ENCODE measurements at regions not wholly inside any gene's neighbourhood (a gene's known extent, or its start where the extent isn't known, plus 50 kb on each side); places are given as distances from the start of the nearest gene placed in this dataset.

DNA sequence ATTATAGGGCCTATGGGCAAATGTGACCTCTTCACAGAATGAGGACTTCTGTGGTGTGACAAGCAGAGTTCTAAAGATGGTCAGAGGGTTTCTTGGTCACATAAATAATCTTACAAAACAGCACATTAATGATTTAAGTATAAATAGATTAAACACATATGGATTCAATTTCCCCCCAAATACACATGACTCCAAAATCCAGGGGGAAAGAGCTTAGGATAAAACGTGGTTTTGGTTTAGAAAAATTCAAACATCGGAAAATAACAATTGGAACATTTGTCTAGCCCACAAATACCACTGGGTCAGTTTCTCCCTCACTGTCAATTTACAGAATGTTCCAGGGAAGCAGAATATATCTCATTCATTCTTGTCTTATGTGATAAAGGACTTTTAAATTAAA is 283.1 kb downstream of the COG6 start:
- Histone ChIP-seq H2AFZ (ENCODE audit: control insufficient read depth, low read length) (no peak overlapping the region), H3K9ac (ENCODE audit: control insufficient read depth, extremely low read depth, insufficient read depth, low read length) (no peak overlapping the region)

DNA sequence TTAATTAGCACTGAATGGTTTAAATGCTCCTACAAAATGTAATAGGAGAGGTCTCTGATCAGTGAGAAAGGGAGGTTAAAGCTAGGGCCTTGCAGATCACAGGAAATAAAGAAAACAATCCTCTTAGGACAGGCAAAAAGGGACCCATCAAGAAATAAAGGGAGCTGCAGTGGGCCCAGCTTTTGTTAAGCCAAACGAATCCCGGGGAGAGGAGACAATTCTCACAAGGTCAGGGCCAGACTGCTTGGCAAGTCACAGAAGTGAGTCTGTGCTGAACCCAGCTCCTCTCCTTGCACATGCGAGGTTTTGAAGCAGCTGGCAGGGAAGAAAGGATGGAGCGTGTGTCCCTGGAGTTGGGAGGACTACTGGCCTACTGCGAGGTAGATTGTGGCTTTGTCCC is 285.8 kb downstream of the COG6 start:
- H3K27ac ChIP-seq (ENCODE audit: control insufficient read depth, insufficient read depth, low read length) = no peak overlapping the region
- no peak overlapping the region for H3K4me3 ChIP-seq (ENCODE audit: control insufficient read depth in 2 of 3, extremely low read depth in 1 of 3, insufficient read depth in 2 of 3, low read depth in 1 of 3, low read length in 3 of 3)
- DNase-seq (ENCODE audit: low read depth, low spot score) = no peak
- no peaks in the 10 kb centered on the region for H3K79me2 ChIP-seq (ENCODE audit: control insufficient read depth, insufficient read depth, low read length)
- H3K4me2 ChIP-seq (ENCODE audit: control insufficient read depth, extremely low read depth, insufficient read depth, low read depth, low read length) = no peak overlapping the region
- H3K36me3 ChIP-seq (ENCODE audit: control insufficient read depth in 2 of 2, extremely low read depth in 1 of 2, insufficient read depth in 2 of 2, low read length in 2 of 2) = no peaks in the 10 kb centered on the region
- H3K9ac ChIP-seq (ENCODE audit: control insufficient read depth, extremely low read depth, insufficient read depth, low read length) = no peak overlapping the region
- dilution Hi-C loops (cut with MboI; ENCODE audit: extremely low pct_ligation_motif_present, low sequenced_read_pairs) = no loop called here
- no peak overlapping the region for H2AFZ ChIP-seq (ENCODE audit: control insufficient read depth, low read length)
- no peaks in the 10 kb centered on the region for H4K20me1 ChIP-seq (ENCODE audit: control insufficient read depth, extremely low read depth, insufficient read depth, low read length)
- H3K9me1 ChIP-seq (ENCODE audit: control insufficient read depth, extremely low read depth, insufficient read depth, low read length) = no peaks in the 10 kb centered on the region
- peaks cover 6% of the 10 kb centered on the region for H3K4me1 ChIP-seq (ENCODE audit: control insufficient read depth, extremely low read depth, insufficient read depth, low read length)
- FAIRE-seq = no peak
- H3K9me3 ChIP-seq (ENCODE audit: control insufficient read depth, low read depth, low read length) = no peaks in the 10 kb centered on the region
- no peaks in the 10 kb centered on the region for H3K27me3 ChIP-seq (ENCODE audit: control insufficient read depth, extremely low read depth, insufficient read depth, low read length)
- no peak for TF ChIP-seq EZH2 (IDR thresholded peaks at IDR 0.05; ENCODE audit: low read length)
- TF ChIP-seq, protein P1, sequence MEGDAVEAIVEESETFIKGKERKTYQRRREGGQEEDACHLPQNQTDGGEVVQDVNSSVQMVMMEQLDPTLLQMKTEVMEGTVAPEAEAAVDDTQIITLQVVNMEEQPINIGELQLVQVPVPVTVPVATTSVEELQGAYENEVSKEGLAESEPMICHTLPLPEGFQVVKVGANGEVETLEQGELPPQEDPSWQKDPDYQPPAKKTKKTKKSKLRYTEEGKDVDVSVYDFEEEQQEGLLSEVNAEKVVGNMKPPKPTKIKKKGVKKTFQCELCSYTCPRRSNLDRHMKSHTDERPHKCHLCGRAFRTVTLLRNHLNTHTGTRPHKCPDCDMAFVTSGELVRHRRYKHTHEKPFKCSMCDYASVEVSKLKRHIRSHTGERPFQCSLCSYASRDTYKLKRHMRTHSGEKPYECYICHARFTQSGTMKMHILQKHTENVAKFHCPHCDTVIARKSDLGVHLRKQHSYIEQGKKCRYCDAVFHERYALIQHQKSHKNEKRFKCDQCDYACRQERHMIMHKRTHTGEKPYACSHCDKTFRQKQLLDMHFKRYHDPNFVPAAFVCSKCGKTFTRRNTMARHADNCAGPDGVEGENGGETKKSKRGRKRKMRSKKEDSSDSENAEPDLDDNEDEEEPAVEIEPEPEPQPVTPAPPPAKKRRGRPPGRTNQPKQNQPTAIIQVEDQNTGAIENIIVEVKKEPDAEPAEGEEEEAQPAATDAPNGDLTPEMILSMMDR (optimal IDR thresholded peaks at IDR 0.05 in 1 of 3, IDR thresholded peaks at IDR 0.05 in 1 of 3, conservative IDR thresholded peaks at IDR 0.05 in 1 of 3; ENCODE audit: extremely low read depth in 1 of 3, insufficient read depth in 2 of 3, low read length in 3 of 3) = no peak

More for the DNA sequence above, 283.1 kb downstream of the COG6 start:
- Histone ChIP-seq H3K27me3 (ENCODE audit: control insufficient read depth, extremely low read depth, insufficient read depth, low read length) (no peaks in the 10 kb centered on the region), H3K9me1 (ENCODE audit: control insufficient read depth, extremely low read depth, insufficient read depth, low read length) (no peaks in the 10 kb centered on the region), H3K4me1 (ENCODE audit: control insufficient read depth, extremely low read depth, insufficient read depth, low read length) (no peaks in the 10 kb centered on the region), H3K27ac (ENCODE audit: control insufficient read depth, insufficient read depth, low read length) (no peak overlapping the region), H3K79me2 (ENCODE audit: control insufficient read depth, insufficient read depth, low read length) (no peaks in the 10 kb centered on the region), H3K4me3 (ENCODE audit: control insufficient read depth in 2 of 3, extremely low read depth in 1 of 3, insufficient read depth in 2 of 3, low read depth in 1 of 3, low read length in 3 of 3) (no peak overlapping the region), H3K9me3 (ENCODE audit: control insufficient read depth, low read depth, low read length) (no peaks in the 10 kb centered on the region), H3K36me3 (ENCODE audit: control insufficient read depth in 2 of 2, extremely low read depth in 1 of 2, insufficient read depth in 2 of 2, low read length in 2 of 2) (no peaks in the 10 kb centered on the region), H3K4me2 (ENCODE audit: control insufficient read depth, extremely low read depth, insufficient read depth, low read depth, low read length) (no peak overlapping the region), H4K20me1 (ENCODE audit: control insufficient read depth, extremely low read depth, insufficient read depth, low read length) (no peaks in the 10 kb centered on the region)
- DNase-seq (ENCODE audit: low read depth, low spot score) = no peak
- FAIRE-seq = no peak
- dilution Hi-C loops (cut with MboI; ENCODE audit: extremely low pct_ligation_motif_present, low sequenced_read_pairs) = no loop called here
- TF ChIP-seq, protein P1 (optimal IDR thresholded peaks at IDR 0.05 in 1 of 3, IDR thresholded peaks at IDR 0.05 in 1 of 3, conservative IDR thresholded peaks at IDR 0.05 in 1 of 3; ENCODE audit: extremely low read depth in 1 of 3, insufficient read depth in 2 of 3, low read length in 3 of 3) = no peak
- no peak for TF ChIP-seq EZH2 (IDR thresholded peaks at IDR 0.05; ENCODE audit: low read length)

Data from keratinocyte (primary cell).